A673 (cell line): ENCODE measurements at regions not wholly inside any gene's neighbourhood (a gene's known extent, or its start where the extent isn't known, plus 50 kb on each side); places are given as distances from the start of the nearest gene placed in this dataset.

ENCODE experiments used
- BruUV-seq: library from RNA; stranded (reverse); fragments of 400-500 nt; replicated peaks from 2 replicates; lab custom pipeline; 2021; lab: Mats Ljungman, UMichigan
- CTCF ChIA-PET: fragments of 300-600 bp; sonication (Branson Sonifier 250); formaldehyde crosslinking; loops from one replicate; lab custom pipeline; 2022; ENCODE audit warnings: antibody characterized with exemption; lab: Charles Lee
- POLR2A ChIA-PET: fragments of 300-600 bp; sonication (Branson Sonifier 250); formaldehyde crosslinking; loops from one replicate; lab custom pipeline; 2022; ENCODE audit warnings: antibody characterized with exemption; ENCODE audit not compliant: low non-redundant PET; lab: Charles Lee
- DNase-seq: peaks from one replicate; pipeline ENCODE4 v3.0.0-alpha.2; 2015; ENCODE audit warnings: low spot score
- H3K27ac ChIP-seq: fragments of 200-600 bp; sonication (generic); 2 replicates; pipeline ENCODE4 v1.5.1; 2016; ENCODE audit warnings: mixed run types, low read depth, mild to moderate bottlenecking, mixed read lengths, antibody characterized with exemption, low read length; ENCODE audit not compliant: poor library complexity, severe bottlenecking
- H3K27me3 ChIP-seq: fragments of 200-600 bp; sonication (generic); replicated peaks from 2 replicates; pipeline ENCODE4 v1.6.1; 2017; ENCODE audit warnings: mixed run types, low read depth, mild to moderate bottlenecking, mixed read lengths, antibody characterized with exemption, low read length; ENCODE audit not compliant: insufficient read depth, poor library complexity
- H3K36me3 ChIP-seq: fragments of 200-600 bp; sonication (generic); 2 replicates; pipeline ENCODE4 v1.6.1; 2016; ENCODE audit warnings: mixed run types, mild to moderate bottlenecking, mixed read lengths, antibody characterized with exemption, low read length; ENCODE audit not compliant: insufficient read depth, poor library complexity, severe bottlenecking
- H3K4me1 ChIP-seq: fragments of 200-600 bp; sonication (generic); 2 replicates; pipeline ENCODE4 v1.6.1; 2017; ENCODE audit warnings: mixed run types, mild to moderate bottlenecking, mixed read lengths, antibody characterized with exemption, low read length; ENCODE audit not compliant: insufficient read depth, poor library complexity, severe bottlenecking
- H3K4me3 ChIP-seq: fragments of 200-600 bp; sonication (generic); 2 replicates; pipeline ENCODE4 v1.5.1; 2016; ENCODE audit warnings: low read depth, mixed run types, mild to moderate bottlenecking, mixed read lengths, low read length; ENCODE audit not compliant: poor library complexity, severe bottlenecking
- H3K9me3 ChIP-seq: fragments of 200-600 bp; sonication (generic); 2 replicates; pipeline ENCODE4 v1.6.1; 2016; ENCODE audit warnings: mixed run types, low read depth, mild to moderate bottlenecking, mixed read lengths, antibody characterized with exemption, low read length; ENCODE audit not compliant: poor library complexity, severe bottlenecking
- CTCF ChIP-seq: fragments of 300-800, 200-600 bp; sonication (generic); conservative IDR thresholded peaks from 2 replicates; pipeline ENCODE4 v1.5.1; 2017; ENCODE audit warnings: low read depth, mild to moderate bottlenecking, antibody characterized with exemption, low read length, moderate library complexity, mixed read lengths
- EZH2 ChIP-seq: fragments of 200-600 bp; sonication (generic); IDR thresholded peaks from 2 replicates; pipeline ENCODE4 v1.6.1; 2017; ENCODE audit warnings: borderline replicate concordance, low read depth, mild to moderate bottlenecking, mixed read lengths, antibody characterized with exemption, low read length; ENCODE audit not compliant: poor library complexity, severe bottlenecking
- intact Hi-C: fragments of 100-400 bp; cut with micrococcal nuclease; formaldehyde crosslinking; loops from one replicate; pipeline ENCODE4 v1.10.0; 2022; ENCODE audit not compliant: unreplicated experiment

GRCh38 chr14:29321646-29322045, 555.1 kb downstream of the FOXG1 start:
- no peak overlapping the region for H3K4me3 ChIP-seq
- no peaks in the 10 kb centered on the region for H3K36me3 ChIP-seq
- ChIA-PET POLR2A (no interaction called here), CTCF (no interaction called here)
- BruUV-seq, result no TSS peak
- H3K4me1 ChIP-seq, result no peaks in the 10 kb centered on the region
- no peak for TF ChIP-seq EZH2
- no peak for TF ChIP-seq CTCF
- H3K27me3 ChIP-seq, result no peaks in the 10 kb centered on the region
- intact Hi-C loops, result no loop called here
- peak; percentile 11 for DNase-seq
- H3K27ac ChIP-seq, result no peak overlapping the region
- H3K9me3 ChIP-seq, result no peaks in the 10 kb centered on the region

- no peak for DNase-seq
- H3K4me1 ChIP-seq, result no peaks in the 10 kb centered on the region
- intact Hi-C loops, result no loop called here
- H3K27ac ChIP-seq, result no peak overlapping the region
- peaks cover 23% of the 10 kb centered on the region for H3K27me3 ChIP-seq
- no TSS peak for BruUV-seq
- POLR2A ChIA-PET, result no interaction called here
- H3K9me3 ChIP-seq, result no peaks in the 10 kb centered on the region
- H3K36me3 ChIP-seq, result no peaks in the 10 kb centered on the region
- TF ChIP-seq EZH2 (no peak), CTCF (no peak)
- no peak overlapping the region for H3K4me3 ChIP-seq
- CTCF ChIA-PET, result no interaction called here
Observed at GRCh38 chr14:29339494-29340172, 573.0 kb downstream of the FOXG1 start.

- intact Hi-C loops, result no loop called here
- Histone ChIP-seq H3K27me3 (peaks cover 32% of the 10 kb centered on the region), H3K9me3 (no peaks in the 10 kb centered on the region), H3K4me3 (no peak overlapping the region), H3K27ac (no peak overlapping the region), H3K4me1 (no peaks in the 10 kb centered on the region), H3K36me3 (no peaks in the 10 kb centered on the region)
- ChIA-PET CTCF (no interaction called here), POLR2A (no interaction called here)
- TF ChIP-seq CTCF (no peak), EZH2 (no peak)
- no peak for DNase-seq
- BruUV-seq, result no TSS peak
Observed at GRCh38 chr14:29348504-29348903, 579.1 kb downstream of the PRKD1 start.
